HG03095 (cell line): ENCODE measurements at regions not wholly inside any gene's neighbourhood (a gene's known extent, or its start where the extent isn't known, plus 50 kb on each side); places are given as distances from the start of the nearest gene placed in this dataset.

Experiments used
- ATAC-seq: cut with Tn5 transposase; IDR thresholded peaks from one replicate; pipeline ENCODE4 v1.9.1; 2021; ENCODE audit warnings: moderate library complexity; ENCODE audit not compliant: unreplicated experiment

- no peak for ATAC-seq
Measured at GRCh38 chr18:53757328-53757727, 467.1 kb downstream of the MBD2 start.

- ATAC-seq = no peak
Measured at GRCh38 chr18:53756610-53756972, 467.9 kb downstream of the MBD2 start.

- no peak for ATAC-seq
Measured at GRCh38 chr18:53755914-53756609, 468.4 kb downstream of the MBD2 start.

GRCh38 chr18:53754154-53754553, 470.3 kb downstream of the MBD2 start:
- no peak for ATAC-seq

GRCh38 chr18:53753601-53754000, 470.9 kb downstream of the MBD2 start:
- ATAC-seq = no peak

- ATAC-seq = no peak
Measured at GRCh38 chr18:53752781-53753367, 471.6 kb downstream of the MBD2 start.

- ATAC-seq = no peak
Measured at GRCh38 chr18:53749766-53750165, 474.7 kb downstream of the MBD2 start.

GRCh38 chr18:53747663-53748160, 476.8 kb downstream of the MBD2 start:
- ATAC-seq = no peak

- ATAC-seq = no peak
Measured at GRCh38 chr18:53747210-53747609, 477.3 kb downstream of the MBD2 start.

GRCh38 chr18:53745986-53746385, 478.5 kb downstream of the MBD2 start:
- ATAC-seq = no peak

GRCh38 chr18:53745224-53745967, 479.1 kb downstream of the MBD2 start:
- no peak for ATAC-seq

GRCh38 chr18:53739700-53740099, 484.8 kb downstream of the MBD2 start:
- no peak for ATAC-seq

- ATAC-seq = no peak
Measured at GRCh38 chr18:53735526-53735925, 488.9 kb downstream of the MBD2 start.

GRCh38 chr18:53715243-53715853, 509.1 kb downstream of the MBD2 start:
- no peak for ATAC-seq

- no peak for ATAC-seq
Measured at GRCh38 chr18:53710080-53710479, 514.4 kb downstream of the MBD2 start.

GRCh38 chr18:53702480-53702879, 522.0 kb downstream of the MBD2 start:
- no peak for ATAC-seq

GRCh38 chr18:53701697-53702096, 522.8 kb downstream of the MBD2 start:
- ATAC-seq = no peak

GRCh38 chr18:53698907-53699306, 525.6 kb downstream of the MBD2 start:
- ATAC-seq = no peak

- no peak for ATAC-seq
Measured at GRCh38 chr18:53689886-53690285, 534.6 kb downstream of the MBD2 start.

- no peak for ATAC-seq
Measured at GRCh38 chr18:53686965-53687364, 537.5 kb downstream of the MBD2 start.

- ATAC-seq = no peak
Measured at GRCh38 chr18:53682796-53683195, 541.7 kb downstream of the MBD2 start.

- no peak for ATAC-seq
Measured at GRCh38 chr18:53677480-53677879, 547.0 kb downstream of the MBD2 start.
